Nephron progenitor cell (in vitro differentiated cells): ENCODE measurements at regions not wholly inside any gene's neighbourhood (a gene's known extent, or its start where the extent isn't known, plus 50 kb on each side); places are given as distances from the start of the nearest gene placed in this dataset.

Source experiments
- DNase-seq: peaks from one replicate; pipeline ENCODE4 v3.0.0; 2021
- H3K27ac Mint-ChIP-seq: 2 replicates; pipeline ENCODE4 v1.8.0; 2021; ENCODE audit warnings: mild to moderate bottlenecking, moderate library complexity, mixed read lengths
- H3K27me3 Mint-ChIP-seq: 2 replicates; pipeline ENCODE4 v1.8.0; 2021; ENCODE audit warnings: mild to moderate bottlenecking, low read depth, mixed read lengths; ENCODE audit not compliant: poor library complexity
- H3K36me3 Mint-ChIP-seq: 2 replicates; pipeline ENCODE4 v1.8.0; 2021; ENCODE audit warnings: low read depth, mixed read lengths
- H3K4me1 Mint-ChIP-seq: 2 replicates; pipeline ENCODE4 v1.8.0; 2021; ENCODE audit warnings: mixed read lengths
- H3K4me3 Mint-ChIP-seq: 2 replicates; pipeline ENCODE4 v1.8.0; 2021; ENCODE audit warnings: mild to moderate bottlenecking, moderate library complexity, mixed read lengths
- H3K9me3 Mint-ChIP-seq: 2 replicates; pipeline ENCODE4 v1.8.0; 2021; ENCODE audit warnings: mild to moderate bottlenecking, moderate library complexity, mixed read lengths
- CTCF ChIP-seq: fragments of 200-600 bp; sonication (generic); IDR thresholded peaks from 2 replicates; pipeline ENCODE4 v1.5.0; 2021; ENCODE audit warnings: antibody characterized with exemption

- no peaks in the 10 kb centered on the region for H3K4me1 Mint-ChIP-seq
- peaks cover 2% of the 10 kb centered on the region for H3K27me3 Mint-ChIP-seq
- no peaks in the 10 kb centered on the region for H3K36me3 Mint-ChIP-seq
- H3K9me3 Mint-ChIP-seq, result peaks cover 7% of the 10 kb centered on the region
- H3K4me3 Mint-ChIP-seq, result no peak overlapping the region
- no peak for TF ChIP-seq CTCF
- H3K27ac Mint-ChIP-seq, result no peak overlapping the region
- DNase-seq, result no peak
Measured at GRCh38 chr12:126404293-126404881, 1339.2 kb downstream of the AACS start.

- no peak for DNase-seq
- no peaks in the 10 kb centered on the region for H3K9me3 Mint-ChIP-seq
- no peak overlapping the region for H3K4me3 Mint-ChIP-seq
- no peak overlapping the region for H3K27ac Mint-ChIP-seq
- no peaks in the 10 kb centered on the region for H3K36me3 Mint-ChIP-seq
- TF ChIP-seq CTCF, result no peak
- no peaks in the 10 kb centered on the region for H3K4me1 Mint-ChIP-seq
- no peaks in the 10 kb centered on the region for H3K27me3 Mint-ChIP-seq
Measured at GRCh38 chr12:126418400-126418799, 1353.2 kb downstream of the AACS start.

- no peak for DNase-seq
- no peak for TF ChIP-seq CTCF
- Mint-ChIP-seq H3K9me3 (no peaks in the 10 kb centered on the region), H3K4me1 (no peaks in the 10 kb centered on the region), H3K4me3 (no peak overlapping the region), H3K27ac (no peak overlapping the region), H3K27me3 (no peaks in the 10 kb centered on the region), H3K36me3 (no peaks in the 10 kb centered on the region)
Measured at GRCh38 chr12:126419131-126419530, 1353.9 kb downstream of the AACS start.

- no peaks in the 10 kb centered on the region for H3K36me3 Mint-ChIP-seq
- H3K4me1 Mint-ChIP-seq, result peaks cover 6% of the 10 kb centered on the region
- H3K9me3 Mint-ChIP-seq, result peaks cover 10% of the 10 kb centered on the region
- no peak overlapping the region for H3K4me3 Mint-ChIP-seq
- H3K27ac Mint-ChIP-seq, result no peak overlapping the region
- no peak for TF ChIP-seq CTCF
- DNase-seq, result no peak
- H3K27me3 Mint-ChIP-seq, result peaks cover 6% of the 10 kb centered on the region
Measured at GRCh38 chr12:126424696-126425095, 1359.5 kb downstream of the AACS start.

- no peak for DNase-seq
- H3K36me3 Mint-ChIP-seq, result no peaks in the 10 kb centered on the region
- no peak for TF ChIP-seq CTCF
- peaks cover 6% of the 10 kb centered on the region for H3K27me3 Mint-ChIP-seq
- H3K27ac Mint-ChIP-seq, result no peak overlapping the region
- peaks cover 6% of the 10 kb centered on the region for H3K4me1 Mint-ChIP-seq
- peaks cover 12% of the 10 kb centered on the region for H3K9me3 Mint-ChIP-seq
- no peak overlapping the region for H3K4me3 Mint-ChIP-seq
Measured at GRCh38 chr12:126425264-126425663, 1360.0 kb downstream of the AACS start.

GRCh38 chr12:126428769-126429168, 1363.5 kb downstream of the AACS start:
- Mint-ChIP-seq H3K27me3 (peaks cover 9% of the 10 kb centered on the region), H3K36me3 (no peaks in the 10 kb centered on the region), H3K27ac (no peak overlapping the region), H3K4me3 (no peak overlapping the region), H3K4me1 (peaks cover 6% of the 10 kb centered on the region), H3K9me3 (peaks cover 12% of the 10 kb centered on the region)
- DNase-seq, result no peak
- TF ChIP-seq CTCF, result no peak
